Endodermal cell (in vitro differentiated cells): ENCODE measurements at regions not wholly inside any gene's neighbourhood (a gene's known extent, or its start where the extent isn't known, plus 50 kb on each side); places are given as distances from the start of the nearest gene placed in this dataset.

Source experiments
- DNase-seq: peaks from one replicate; pipeline ENCODE4 v3.0.0-alpha.2; 2017
- H3K27ac ChIP-seq: 2 replicates; pipeline ENCODE4 v1.5.1; 2013; ENCODE audit warnings: mild to moderate bottlenecking, low read depth, low read length, moderate library complexity
- H3K27me3 ChIP-seq: 2 replicates; pipeline ENCODE4 v1.6.1; 2013; ENCODE audit warnings: mild to moderate bottlenecking, low read length, moderate library complexity; ENCODE audit not compliant: insufficient read depth, control insufficient read depth, poor library complexity, severe bottlenecking
- H3K36me3 ChIP-seq: 2 replicates; pipeline ENCODE4 v1.7.0; 2013; ENCODE audit warnings: mild to moderate bottlenecking, low read length, moderate library complexity; ENCODE audit not compliant: control insufficient read depth, insufficient read depth
- H3K4me1 ChIP-seq: one replicate; pipeline ENCODE4 v1.7.0; 2013; ENCODE audit warnings: low read length; ENCODE audit not compliant: control insufficient read depth, insufficient read depth
- H3K4me3 ChIP-seq: 2 replicates; pipeline ENCODE4 v1.5.1; 2013; ENCODE audit warnings: mild to moderate bottlenecking, low read length, moderate library complexity
- H3K9ac ChIP-seq: 2 replicates; pipeline ENCODE4 v1.6.1; 2013; ENCODE audit warnings: mild to moderate bottlenecking, low read length, moderate library complexity; ENCODE audit not compliant: poor library complexity, severe bottlenecking; ENCODE audit errors: extremely low read depth
- H3K9me3 ChIP-seq: 2 replicates; pipeline ENCODE4 v1.6.1; 2013; ENCODE audit warnings: mild to moderate bottlenecking, low read length, moderate library complexity; ENCODE audit not compliant: control insufficient read depth
- H3K27ac Mint-ChIP-seq: 2 replicates; pipeline ENCODE4 v1.8.0; 2020; ENCODE audit warnings: mixed read lengths
- H3K27me3 Mint-ChIP-seq: 2 replicates; pipeline ENCODE4 v1.8.0; 2021; ENCODE audit warnings: mild to moderate bottlenecking, mixed read lengths; ENCODE audit not compliant: insufficient read depth
- H3K36me3 Mint-ChIP-seq: 2 replicates; pipeline ENCODE4 v1.8.0; 2020; ENCODE audit warnings: low read depth, mixed read lengths
- H3K4me1 Mint-ChIP-seq: 2 replicates; pipeline ENCODE4 v1.8.0; 2020; ENCODE audit warnings: mixed read lengths
- H3K4me3 Mint-ChIP-seq: 2 replicates; pipeline ENCODE4 v1.8.0; 2020; ENCODE audit warnings: mild to moderate bottlenecking, moderate library complexity, mixed read lengths
- H3K9me3 Mint-ChIP-seq: 2 replicates; pipeline ENCODE4 v1.8.0; 2020; ENCODE audit warnings: mild to moderate bottlenecking, mixed read lengths
- WGBS, 2 experiments: methylation state at CpG; one replicate each; pipeline versions ENCODE4 v1.1.5 to v1.1.7; 2013; ENCODE audit warnings: missing lambda C conversion rate in 2 of 2, mixed read lengths in 1 of 2; ENCODE audit not compliant: insufficient coverage in 1 of 2, insufficient read length in 1 of 2; 5-methylcytosine and 5-hydroxymethylcytosine counted together
- TF ChIP-seq, protein P1 (sequence below): fragments of 200-600 bp; sonication (generic); conservative IDR thresholded peaks from 2 replicates; pipeline ENCODE4 v1.5.0; 2021; ENCODE audit warnings: antibody characterized with exemption, mild to moderate bottlenecking

DNA sequence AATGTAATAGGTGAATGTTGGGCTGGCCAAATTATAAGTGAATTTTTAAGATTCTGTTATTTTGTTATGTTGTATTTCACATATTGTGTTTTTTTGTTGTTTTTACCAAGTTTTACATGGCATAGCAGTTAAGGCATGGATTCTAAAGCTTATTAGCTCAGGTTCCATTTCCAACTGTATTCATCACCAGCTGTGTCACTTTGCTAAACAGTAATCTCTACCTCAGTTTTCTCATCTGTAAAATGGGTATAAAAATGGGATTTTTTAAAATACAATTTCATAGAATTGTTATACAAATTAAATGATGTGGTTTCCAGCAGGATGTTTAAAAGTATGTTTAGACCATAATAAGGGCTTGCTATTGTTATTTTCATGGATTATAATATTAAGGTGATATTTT lies 512.2 kb downstream of the SLC16A7 start:
- Mint-ChIP-seq H3K4me3 (no peak overlapping the region), H3K27me3 (no peaks in the 10 kb centered on the region), H3K36me3 (no peaks in the 10 kb centered on the region), H3K27ac (no peak overlapping the region), H3K9me3 (no peaks in the 10 kb centered on the region), H3K4me1 (no peaks in the 10 kb centered on the region)
- no peaks in the 10 kb centered on the region for H3K9me3 ChIP-seq
- TF ChIP-seq, protein P1, sequence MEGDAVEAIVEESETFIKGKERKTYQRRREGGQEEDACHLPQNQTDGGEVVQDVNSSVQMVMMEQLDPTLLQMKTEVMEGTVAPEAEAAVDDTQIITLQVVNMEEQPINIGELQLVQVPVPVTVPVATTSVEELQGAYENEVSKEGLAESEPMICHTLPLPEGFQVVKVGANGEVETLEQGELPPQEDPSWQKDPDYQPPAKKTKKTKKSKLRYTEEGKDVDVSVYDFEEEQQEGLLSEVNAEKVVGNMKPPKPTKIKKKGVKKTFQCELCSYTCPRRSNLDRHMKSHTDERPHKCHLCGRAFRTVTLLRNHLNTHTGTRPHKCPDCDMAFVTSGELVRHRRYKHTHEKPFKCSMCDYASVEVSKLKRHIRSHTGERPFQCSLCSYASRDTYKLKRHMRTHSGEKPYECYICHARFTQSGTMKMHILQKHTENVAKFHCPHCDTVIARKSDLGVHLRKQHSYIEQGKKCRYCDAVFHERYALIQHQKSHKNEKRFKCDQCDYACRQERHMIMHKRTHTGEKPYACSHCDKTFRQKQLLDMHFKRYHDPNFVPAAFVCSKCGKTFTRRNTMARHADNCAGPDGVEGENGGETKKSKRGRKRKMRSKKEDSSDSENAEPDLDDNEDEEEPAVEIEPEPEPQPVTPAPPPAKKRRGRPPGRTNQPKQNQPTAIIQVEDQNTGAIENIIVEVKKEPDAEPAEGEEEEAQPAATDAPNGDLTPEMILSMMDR = no peak
- H3K36me3 ChIP-seq = no peaks in the 10 kb centered on the region
- H3K9ac ChIP-seq = no peak overlapping the region
- no peak for DNase-seq
- H3K27me3 ChIP-seq = no peaks in the 10 kb centered on the region
- H3K4me1 ChIP-seq = no peaks in the 10 kb centered on the region
- no peak overlapping the region for H3K27ac ChIP-seq
- H3K4me3 ChIP-seq = no peak overlapping the region

DNA sequence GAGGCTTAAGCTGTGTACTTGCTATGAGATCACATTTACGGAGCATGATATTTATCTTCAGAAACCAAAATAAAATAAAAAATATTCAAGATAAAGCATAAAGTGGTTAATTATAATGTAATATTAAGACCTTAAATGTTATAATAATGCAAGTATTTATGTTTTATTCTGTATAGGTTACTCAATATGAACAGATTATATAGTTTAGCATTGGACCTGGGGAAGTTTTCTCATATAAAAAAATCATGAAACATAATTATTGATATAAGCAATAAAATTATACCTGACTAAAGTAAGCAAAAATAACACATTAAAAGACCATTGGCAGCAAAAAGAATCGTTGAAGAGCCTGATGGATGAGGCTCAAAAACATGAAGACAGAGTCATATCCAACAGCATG lies 516.2 kb downstream of the SLC16A7 start:
- Histone ChIP-seq H3K27ac (no peak overlapping the region), H3K9me3 (no peaks in the 10 kb centered on the region), H3K36me3 (no peaks in the 10 kb centered on the region), H3K4me1 (no peaks in the 10 kb centered on the region), H3K4me3 (no peak overlapping the region), H3K27me3 (no peaks in the 10 kb centered on the region), H3K9ac (no peak overlapping the region)
- TF ChIP-seq, protein P1 = no peak
- 85 to 100% methylated on average over 1 of the region's 2 CpGs for WGBS, 2 experiments
- no peak for DNase-seq
- Mint-ChIP-seq H3K9me3 (peaks cover 3% of the 10 kb centered on the region), H3K4me1 (no peaks in the 10 kb centered on the region), H3K4me3 (no peak overlapping the region), H3K36me3 (no peaks in the 10 kb centered on the region), H3K27ac (no peak overlapping the region), H3K27me3 (no peaks in the 10 kb centered on the region)

DNA sequence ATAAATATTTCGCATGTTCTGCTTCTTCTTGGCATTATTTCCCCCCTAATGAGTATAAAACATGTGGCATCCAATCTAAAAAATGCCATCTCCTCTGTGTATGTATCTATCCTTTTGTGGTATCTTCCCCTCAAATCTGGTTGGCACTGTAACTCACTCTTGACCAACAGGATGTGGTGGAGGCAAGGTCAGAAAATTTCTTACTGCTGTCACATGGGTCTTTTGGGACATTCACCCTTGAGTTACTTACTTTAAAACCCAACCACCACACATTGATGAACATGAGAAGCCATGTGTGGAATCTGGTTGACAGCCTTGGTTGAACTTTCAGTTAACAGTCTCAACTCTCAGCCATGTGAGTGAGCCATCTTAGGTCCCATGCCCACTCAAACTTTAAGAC lies 516.9 kb downstream of the SLC16A7 start:
- H3K4me1 ChIP-seq = no peaks in the 10 kb centered on the region
- no peaks in the 10 kb centered on the region for H3K4me1 Mint-ChIP-seq
- DNase-seq = no peak
- TF ChIP-seq, protein P1 = no peak
- no peaks in the 10 kb centered on the region for H3K9me3 ChIP-seq
- peaks cover 5% of the 10 kb centered on the region for H3K9me3 Mint-ChIP-seq
- no peaks in the 10 kb centered on the region for H3K27me3 ChIP-seq
- H3K36me3 ChIP-seq = no peaks in the 10 kb centered on the region
- no peak overlapping the region for H3K4me3 Mint-ChIP-seq
- no peak overlapping the region for H3K27ac Mint-ChIP-seq
- H3K36me3 Mint-ChIP-seq = no peaks in the 10 kb centered on the region
- H3K9ac ChIP-seq = no peak overlapping the region
- WGBS, 2 experiments = 0% methylated on average over 1 of the region's 1 CpG; no CpG with 5 or more reads in 1 of the 2 experiments
- no peak overlapping the region for H3K4me3 ChIP-seq
- no peaks in the 10 kb centered on the region for H3K27me3 Mint-ChIP-seq
- no peak overlapping the region for H3K27ac ChIP-seq
